HFFc6 (cell line): ENCODE measurements at regions not wholly inside any gene's neighbourhood (a gene's known extent, or its start where the extent isn't known, plus 50 kb on each side); places are given as distances from the start of the nearest gene placed in this dataset.

ENCODE experiments used
- DNase-seq: peaks from one replicate; pipeline ENCODE4 v3.0.0-alpha.2; 2018
- H3K27ac Mint-ChIP-seq: 2 replicates; pipeline ENCODE4 v1.8.0; 2020; ENCODE audit warnings: mild to moderate bottlenecking, mixed read lengths
- H3K27me3 Mint-ChIP-seq: 2 replicates; pipeline ENCODE4 v1.8.0; 2021; ENCODE audit warnings: mild to moderate bottlenecking, moderate library complexity, mixed read lengths; ENCODE audit not compliant: insufficient read depth
- H3K36me3 Mint-ChIP-seq: 2 replicates; pipeline ENCODE4 v1.8.0; 2021; ENCODE audit warnings: low read depth, mixed read lengths
- H3K4me1 Mint-ChIP-seq: 2 replicates; pipeline ENCODE4 v1.8.0; 2020; ENCODE audit warnings: low read depth, mixed read lengths
- H3K4me3 Mint-ChIP-seq: 2 replicates; pipeline ENCODE4 v1.8.0; 2020; ENCODE audit warnings: mild to moderate bottlenecking, moderate library complexity, mixed read lengths
- H3K9me3 Mint-ChIP-seq: 2 replicates; pipeline ENCODE4 v1.8.0; 2020; ENCODE audit warnings: mild to moderate bottlenecking, mixed read lengths
- TF ChIP-seq, protein P1 (sequence below): fragments of 200-600 bp; sonication (generic); IDR thresholded peaks from 2 replicates; pipeline ENCODE4 v1.5.0; 2021; ENCODE audit warnings: antibody characterized with exemption, mild to moderate bottlenecking

- Mint-ChIP-seq H3K4me3 (no peak overlapping the region), H3K27ac (no peak overlapping the region), H3K36me3 (no peaks in the 10 kb centered on the region), H3K9me3 (no peaks in the 10 kb centered on the region), H3K27me3 (peaks cover 3% of the 10 kb centered on the region; the same call in 1 of the 2 replicates), H3K4me1 (peaks cover 7% of the 10 kb centered on the region; the same call in 1 of the 2 replicates)
- TF ChIP-seq, protein P1, sequence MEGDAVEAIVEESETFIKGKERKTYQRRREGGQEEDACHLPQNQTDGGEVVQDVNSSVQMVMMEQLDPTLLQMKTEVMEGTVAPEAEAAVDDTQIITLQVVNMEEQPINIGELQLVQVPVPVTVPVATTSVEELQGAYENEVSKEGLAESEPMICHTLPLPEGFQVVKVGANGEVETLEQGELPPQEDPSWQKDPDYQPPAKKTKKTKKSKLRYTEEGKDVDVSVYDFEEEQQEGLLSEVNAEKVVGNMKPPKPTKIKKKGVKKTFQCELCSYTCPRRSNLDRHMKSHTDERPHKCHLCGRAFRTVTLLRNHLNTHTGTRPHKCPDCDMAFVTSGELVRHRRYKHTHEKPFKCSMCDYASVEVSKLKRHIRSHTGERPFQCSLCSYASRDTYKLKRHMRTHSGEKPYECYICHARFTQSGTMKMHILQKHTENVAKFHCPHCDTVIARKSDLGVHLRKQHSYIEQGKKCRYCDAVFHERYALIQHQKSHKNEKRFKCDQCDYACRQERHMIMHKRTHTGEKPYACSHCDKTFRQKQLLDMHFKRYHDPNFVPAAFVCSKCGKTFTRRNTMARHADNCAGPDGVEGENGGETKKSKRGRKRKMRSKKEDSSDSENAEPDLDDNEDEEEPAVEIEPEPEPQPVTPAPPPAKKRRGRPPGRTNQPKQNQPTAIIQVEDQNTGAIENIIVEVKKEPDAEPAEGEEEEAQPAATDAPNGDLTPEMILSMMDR = no peak
- DNase-seq = no peak
These were observed 55.0 kb downstream of the TMEM30B start for GRCh38 chr14:61226015-61226654.

DNA sequence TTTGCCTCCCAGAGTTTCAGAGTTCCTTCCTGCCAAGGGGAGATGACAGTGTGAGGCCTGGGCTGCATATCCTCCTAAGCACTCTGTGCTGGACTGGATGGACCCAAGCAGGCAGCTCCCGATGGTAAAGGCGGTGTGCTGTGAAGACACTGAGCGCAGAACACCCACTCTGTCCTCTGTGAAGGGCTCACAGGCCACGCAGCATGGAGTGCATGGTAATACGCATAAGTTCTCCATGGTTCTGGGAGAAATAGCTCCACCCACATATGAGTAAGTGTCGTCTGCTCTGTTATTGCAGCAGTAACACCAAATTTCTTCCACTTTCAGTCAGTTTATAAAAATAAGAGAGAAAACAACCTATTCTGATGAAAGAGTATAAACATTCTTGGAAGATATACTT lies 55.8 kb downstream of the TMEM30B start:
- H3K9me3 Mint-ChIP-seq = no peaks in the 10 kb centered on the region
- peaks cover 7% of the 10 kb centered on the region; the same call in 1 of the 2 replicates for H3K4me1 Mint-ChIP-seq
- TF ChIP-seq, protein P1 = no peak
- no peaks in the 10 kb centered on the region for H3K36me3 Mint-ChIP-seq
- DNase-seq = no peak
- H3K4me3 Mint-ChIP-seq = no peak overlapping the region
- H3K27me3 Mint-ChIP-seq = peaks cover 3% of the 10 kb centered on the region
- no peak overlapping the region for H3K27ac Mint-ChIP-seq

- TF ChIP-seq, protein P1 = no peak
- DNase-seq = no peak
- no peak overlapping the region for H3K27ac Mint-ChIP-seq
- no peak overlapping the region for H3K4me3 Mint-ChIP-seq
- H3K27me3 Mint-ChIP-seq = peaks cover 4% of the 10 kb centered on the region
- H3K4me1 Mint-ChIP-seq = peaks cover 22% of the 10 kb centered on the region
- no peaks in the 10 kb centered on the region for H3K9me3 Mint-ChIP-seq
- H3K36me3 Mint-ChIP-seq = no peaks in the 10 kb centered on the region
These were observed 57.6 kb downstream of the TMEM30B start for GRCh38 chr14:61223552-61223951.

DNA sequence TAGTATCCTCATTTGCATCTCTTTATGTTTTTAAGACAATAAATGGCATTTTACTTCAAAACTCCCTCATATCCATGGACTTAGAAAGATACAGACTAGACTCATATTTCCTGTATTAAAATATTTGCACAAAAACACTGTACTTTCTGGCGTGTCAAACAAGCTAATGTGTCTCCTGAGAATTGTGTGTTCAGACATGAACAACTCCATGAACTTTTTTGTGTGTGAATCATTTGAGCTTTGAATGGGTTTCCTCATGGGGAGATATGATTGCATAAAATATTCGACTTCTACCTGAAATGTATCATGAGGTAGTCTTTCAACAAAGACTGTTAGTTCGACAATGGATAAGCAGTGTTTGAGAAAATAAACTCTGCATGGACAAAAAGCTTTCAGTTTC lies 58.8 kb downstream of the TMEM30B start:
- Mint-ChIP-seq H3K9me3 (no peaks in the 10 kb centered on the region), H3K4me3 (no peak overlapping the region), H3K27ac (no peak overlapping the region), H3K27me3 (peaks cover 5% of the 10 kb centered on the region), H3K36me3 (no peaks in the 10 kb centered on the region), H3K4me1 (peaks cover 32% of the 10 kb centered on the region)
- DNase-seq = no peak
- TF ChIP-seq, protein P1 = no peak

- H3K4me1 Mint-ChIP-seq = peaks cover 32% of the 10 kb centered on the region
- no peak overlapping the region for H3K27ac Mint-ChIP-seq
- H3K9me3 Mint-ChIP-seq = no peaks in the 10 kb centered on the region
- no peak overlapping the region for H3K4me3 Mint-ChIP-seq
- H3K27me3 Mint-ChIP-seq = peaks cover 5% of the 10 kb centered on the region
- DNase-seq = no peak
- no peaks in the 10 kb centered on the region for H3K36me3 Mint-ChIP-seq
- TF ChIP-seq, protein P1 = no peak
These were observed 59.2 kb downstream of the TMEM30B start for GRCh38 chr14:61221906-61222305.
